ENCODE measurements at regions not wholly inside any gene's neighbourhood (a gene's known extent, or its start where the extent isn't known, plus 50 kb on each side); places are given as distances from the start of the nearest gene placed in this dataset.

DNA sequence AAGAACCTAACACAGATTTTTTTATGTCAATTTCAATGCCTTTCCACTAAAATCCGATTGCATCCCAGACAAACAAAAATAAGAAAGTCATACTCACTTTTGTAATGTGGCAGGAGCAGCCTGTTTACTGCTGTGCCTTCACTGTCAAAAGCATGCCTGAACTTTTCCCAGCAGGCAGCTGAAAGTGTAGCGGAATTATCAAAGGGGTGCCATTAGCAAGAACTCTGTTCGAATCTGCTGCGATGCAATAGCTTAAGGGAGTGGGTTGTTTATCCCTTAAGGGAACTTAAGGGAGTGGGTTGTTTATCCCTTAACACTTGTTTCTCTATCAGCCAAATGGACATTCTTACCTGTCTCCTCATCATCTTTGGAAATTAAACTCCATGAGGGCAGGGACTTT, 243.5 kb downstream of the PAX3 start:
- Histone ChIP-seq H3K4me2 (no peak overlapping the region), H3K4me3 (IDR thresholded peaks at IDR 0.05; ENCODE audit: insufficient read depth, low read depth, low read length) (no peak overlapping the region), H3K9ac (no peak overlapping the region), H3K27me3 (ENCODE audit: insufficient read depth, low read depth) (no peaks in the 10 kb centered on the region), H2AFZ (ENCODE audit: low read depth) (no peak overlapping the region), H3K27ac (no peak overlapping the region), H3K36me3 (ENCODE audit: insufficient read depth) (no peaks in the 10 kb centered on the region), H4K20me1 (ENCODE audit: insufficient read depth) (no peaks in the 10 kb centered on the region), H3K4me1 (ENCODE audit: low read depth, poor library complexity, severe bottlenecking) (no peaks in the 10 kb centered on the region), H3K79me2 (ENCODE audit: insufficient read depth, low read depth) (no peaks in the 10 kb centered on the region)
- TF ChIP-seq, protein P1, sequence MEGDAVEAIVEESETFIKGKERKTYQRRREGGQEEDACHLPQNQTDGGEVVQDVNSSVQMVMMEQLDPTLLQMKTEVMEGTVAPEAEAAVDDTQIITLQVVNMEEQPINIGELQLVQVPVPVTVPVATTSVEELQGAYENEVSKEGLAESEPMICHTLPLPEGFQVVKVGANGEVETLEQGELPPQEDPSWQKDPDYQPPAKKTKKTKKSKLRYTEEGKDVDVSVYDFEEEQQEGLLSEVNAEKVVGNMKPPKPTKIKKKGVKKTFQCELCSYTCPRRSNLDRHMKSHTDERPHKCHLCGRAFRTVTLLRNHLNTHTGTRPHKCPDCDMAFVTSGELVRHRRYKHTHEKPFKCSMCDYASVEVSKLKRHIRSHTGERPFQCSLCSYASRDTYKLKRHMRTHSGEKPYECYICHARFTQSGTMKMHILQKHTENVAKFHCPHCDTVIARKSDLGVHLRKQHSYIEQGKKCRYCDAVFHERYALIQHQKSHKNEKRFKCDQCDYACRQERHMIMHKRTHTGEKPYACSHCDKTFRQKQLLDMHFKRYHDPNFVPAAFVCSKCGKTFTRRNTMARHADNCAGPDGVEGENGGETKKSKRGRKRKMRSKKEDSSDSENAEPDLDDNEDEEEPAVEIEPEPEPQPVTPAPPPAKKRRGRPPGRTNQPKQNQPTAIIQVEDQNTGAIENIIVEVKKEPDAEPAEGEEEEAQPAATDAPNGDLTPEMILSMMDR (conservative IDR thresholded peaks at IDR 0.05; ENCODE audit: low read depth, low read length), result no peak

DNA sequence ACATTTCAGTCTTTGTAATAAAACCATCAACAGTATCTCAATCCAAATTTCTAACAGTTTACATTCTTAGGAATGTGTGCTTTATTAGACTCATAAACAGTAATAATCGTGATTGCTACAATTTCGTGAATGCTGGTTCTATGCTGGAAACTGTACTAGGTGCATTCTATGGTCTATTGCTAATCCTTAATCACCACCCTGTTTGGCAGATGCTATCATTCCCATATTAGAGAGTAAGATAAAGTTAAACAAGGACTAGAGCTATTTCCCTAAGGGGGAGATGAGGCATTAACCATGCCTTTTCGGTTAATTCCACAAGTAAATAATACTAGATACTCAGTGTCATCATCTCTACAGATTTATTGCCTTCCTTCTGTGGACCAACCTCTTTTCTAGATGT, 244.0 kb downstream of the PAX3 start:
- TF ChIP-seq, protein P1 (conservative IDR thresholded peaks at IDR 0.05; ENCODE audit: low read depth, low read length), result no peak
- Histone ChIP-seq H3K27me3 (ENCODE audit: insufficient read depth, low read depth) (no peaks in the 10 kb centered on the region), H2AFZ (ENCODE audit: low read depth) (no peak overlapping the region), H3K9ac (no peak overlapping the region), H3K4me2 (no peak overlapping the region), H3K4me1 (ENCODE audit: low read depth, poor library complexity, severe bottlenecking) (no peaks in the 10 kb centered on the region), H3K4me3 (IDR thresholded peaks at IDR 0.05; ENCODE audit: insufficient read depth, low read depth, low read length) (no peak overlapping the region), H4K20me1 (ENCODE audit: insufficient read depth) (no peaks in the 10 kb centered on the region), H3K36me3 (ENCODE audit: insufficient read depth) (no peaks in the 10 kb centered on the region), H3K79me2 (ENCODE audit: insufficient read depth, low read depth) (no peaks in the 10 kb centered on the region), H3K27ac (no peak overlapping the region)

DNA sequence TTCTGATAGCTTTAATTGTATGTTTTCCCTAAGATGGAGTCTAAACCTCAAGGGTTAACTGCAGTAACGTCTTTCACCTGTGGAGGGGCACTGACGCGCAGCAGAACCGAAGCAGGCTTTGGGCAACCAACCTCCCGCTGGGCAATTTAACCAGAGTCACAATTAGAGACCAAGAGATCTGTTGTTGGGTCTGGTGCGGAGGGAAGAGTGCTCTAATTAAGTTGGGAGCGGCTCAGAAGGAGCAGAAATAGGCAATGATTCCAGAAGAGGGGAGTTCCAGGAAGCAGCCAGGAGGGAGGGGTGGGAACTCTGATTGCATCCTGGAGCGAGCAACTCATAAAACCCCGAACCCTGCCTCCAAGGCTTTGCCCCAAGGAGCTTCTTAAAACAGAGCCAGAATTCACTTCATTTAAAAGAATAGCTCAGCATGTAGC, 245.8 kb downstream of the PAX3 start:
- no peak overlapping the region for H3K9ac ChIP-seq
- no peaks in the 10 kb centered on the region for H3K36me3 ChIP-seq (ENCODE audit: insufficient read depth)
- H3K4me1 ChIP-seq (ENCODE audit: low read depth, poor library complexity, severe bottlenecking), result no peaks in the 10 kb centered on the region
- no peak overlapping the region for H2AFZ ChIP-seq (ENCODE audit: low read depth)
- no peak overlapping the region for H3K4me3 ChIP-seq (IDR thresholded peaks at IDR 0.05; ENCODE audit: insufficient read depth, low read depth, low read length)
- H3K27me3 ChIP-seq (ENCODE audit: insufficient read depth, low read depth), result no peaks in the 10 kb centered on the region
- no peak overlapping the region for H3K27ac ChIP-seq
- H3K79me2 ChIP-seq (ENCODE audit: insufficient read depth, low read depth), result no peaks in the 10 kb centered on the region
- H3K4me2 ChIP-seq, result no peak overlapping the region
- TF ChIP-seq, protein P1 (conservative IDR thresholded peaks at IDR 0.05; ENCODE audit: low read depth, low read length), result no peak
- no peaks in the 10 kb centered on the region for H4K20me1 ChIP-seq (ENCODE audit: insufficient read depth)

DNA sequence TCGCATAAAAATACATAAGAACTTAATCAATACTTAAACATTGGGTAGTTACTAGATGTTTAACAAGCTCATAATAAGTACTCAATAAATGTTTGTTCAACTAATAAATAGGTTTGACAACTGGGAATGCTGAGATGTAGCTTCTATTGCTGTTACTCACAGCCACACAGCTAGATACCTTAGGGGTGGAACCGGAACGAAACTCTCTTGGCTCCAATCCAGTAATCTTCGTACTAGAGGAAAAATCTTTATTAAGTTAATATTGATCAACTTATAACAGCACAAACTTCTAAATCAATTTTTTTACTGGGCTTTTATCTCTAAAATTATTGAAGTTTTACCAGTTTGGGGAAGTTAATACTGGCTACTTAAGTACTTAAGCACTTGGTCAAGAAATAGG, 247.8 kb downstream of the PAX3 start:
- Histone ChIP-seq H3K79me2 (ENCODE audit: insufficient read depth, low read depth) (no peaks in the 10 kb centered on the region), H3K36me3 (ENCODE audit: insufficient read depth) (no peaks in the 10 kb centered on the region), H3K9ac (no peak overlapping the region), H3K4me1 (ENCODE audit: low read depth, poor library complexity, severe bottlenecking) (no peaks in the 10 kb centered on the region), H2AFZ (ENCODE audit: low read depth) (no peak overlapping the region), H4K20me1 (ENCODE audit: insufficient read depth) (no peaks in the 10 kb centered on the region), H3K4me3 (IDR thresholded peaks at IDR 0.05; ENCODE audit: insufficient read depth, low read depth, low read length) (no peak overlapping the region), H3K4me2 (no peak overlapping the region), H3K27me3 (ENCODE audit: insufficient read depth, low read depth) (no peaks in the 10 kb centered on the region), H3K27ac (no peak overlapping the region)
- TF ChIP-seq, protein P1 (conservative IDR thresholded peaks at IDR 0.05; ENCODE audit: low read depth, low read length), result no peak

Measured in KMS-11 (cell line).